HCT116 (cell line): ENCODE measurements at regions not wholly inside any gene's neighbourhood (a gene's known extent, or its start where the extent isn't known, plus 50 kb on each side); places are given as distances from the start of the nearest gene placed in this dataset.

ENCODE experiments used
- ATAC-seq: fragments of 200-7000 bp; cut with Tn5 transposase; 2 replicates; pipeline ENCODE4 v1.9.1; 2020; ENCODE audit warnings: mild to moderate bottlenecking, moderate library complexity
- BruUV-seq: library from RNA; stranded (reverse); fragments of 400-500 nt; replicated peaks from 2 replicates; lab custom pipeline; 2021; lab: Mats Ljungman, UMichigan
- CTCF ChIA-PET: fragments of 300-600 bp; sonication (Branson Sonifier 250); formaldehyde crosslinking; loops from one replicate; lab custom pipeline; 2021; ENCODE audit warnings: antibody characterized with exemption; lab: Charles Lee
- POLR2A ChIA-PET: fragments of 300-600, 350-600 bp; sonication (Branson Sonifier 250); formaldehyde crosslinking; loops from one replicate; lab custom pipeline; 2021; ENCODE audit warnings: antibody characterized with exemption; lab: Charles Lee
- RAD21 ChIA-PET, 2 experiments: fragments of 300-600 bp; sonication (Branson Sonifier 250); formaldehyde crosslinking; loops; one replicate each; lab custom pipeline; 2023; ENCODE audit warnings: low total read pairs in 2 of 2; ENCODE audit not compliant: uncharacterized antibody in 2 of 2, unreplicated experiment in 2 of 2, low non-redundant PET in 1 of 2; lab: Charles Lee
- DNase-seq: peaks from one replicate; pipeline ENCODE4 v3.0.0-alpha.2; 2010; ENCODE audit warnings: low read depth, low spot score
- H2AFZ ChIP-seq: fragments of 200-600 bp; shearing (Covaris generic), sonication (generic); 2 replicates; pipeline ENCODE4 v1.6.1; 2017; ENCODE audit warnings: low read depth, mixed run types, mixed read lengths, antibody characterized with exemption, low read length; ENCODE audit not compliant: poor library complexity, severe bottlenecking
- H3K27ac ChIP-seq: 2 replicates; pipeline ENCODE4 v1.5.1; 2012; ENCODE audit warnings: low read depth, low read length
- H3K27me3 ChIP-seq: fragments of 200-600 bp; sonication (generic); 2 replicates; pipeline ENCODE4 v1.6.1; 2016; ENCODE audit warnings: mixed run types, low read length, mixed read lengths; ENCODE audit not compliant: insufficient read depth
- H3K36me3 ChIP-seq, 2 experiments: fragments of 200-500 bp in 1 of 2; fragments of 200-600 bp in 1 of 2; sonication (Bioruptor generic) in 1 of 2; sonication (generic) in 1 of 2; 2 replicates each; pipeline versions ENCODE4 v1.5.1 to v1.6.1; 2014 to 2016; ENCODE audit warnings: low read length in 2 of 2, inconsistent platforms in 1 of 2, mixed read lengths in 1 of 2, mixed run types in 1 of 2; ENCODE audit not compliant: insufficient read depth in 2 of 2, control insufficient read depth in 1 of 2
- H3K4me1 ChIP-seq, 2 experiments: fragments of 200-600 bp in 1 of 2; sonication (generic) in 1 of 2; 2 replicates each; pipeline versions ENCODE4 v1.5.1 to v1.6.1; 2012 to 2017; ENCODE audit warnings: low read length in 2 of 2, inconsistent platforms in 1 of 2, mild to moderate bottlenecking in 1 of 2, mixed read lengths in 1 of 2, mixed run types in 1 of 2, moderate library complexity in 1 of 2; ENCODE audit not compliant: insufficient read depth in 2 of 2, control insufficient read depth in 1 of 2
- H3K4me2 ChIP-seq: fragments of 200-600 bp; sonication (generic); 2 replicates; pipeline ENCODE4 v1.6.1; 2017; ENCODE audit warnings: mixed run types, low read length, mixed read lengths
- H3K4me3 ChIP-seq, 2 experiments: fragments of 200-600 bp in 1 of 2; sonication (generic) in 1 of 2; replicated peaks in 1 of 2; 2 replicates each; pipeline ENCODE4 v1.5.1; 2011 to 2016; ENCODE audit warnings: low read length in 2 of 2, control low read depth in 1 of 2, low read depth in 1 of 2, mild to moderate bottlenecking in 1 of 2, mixed read lengths in 1 of 2, mixed run types in 1 of 2
- H3K79me2 ChIP-seq: fragments of 200-600 bp; sonication (generic); 2 replicates; pipeline ENCODE4 v1.6.1; 2017; ENCODE audit warnings: mild to moderate bottlenecking, mixed run types, low read length, moderate library complexity, mixed read lengths; ENCODE audit not compliant: insufficient read depth
- H3K9ac ChIP-seq: fragments of 200-600 bp; sonication (generic); 2 replicates; pipeline ENCODE4 v1.6.1; 2016; ENCODE audit warnings: low read length, mixed read lengths
- H3K9me2 ChIP-seq: fragments of 200-600 bp; sonication (generic), shearing (Covaris generic); 2 replicates; pipeline ENCODE4 v1.6.1; 2017; ENCODE audit warnings: mixed run types, mild to moderate bottlenecking, moderate library complexity; ENCODE audit not compliant: insufficient read depth
- H3K9me3 ChIP-seq, 2 experiments: fragments of 200-500 bp in 1 of 2; fragments of 200-600 bp in 1 of 2; sonication (Bioruptor generic) in 1 of 2; sonication (generic) in 1 of 2; 2 replicates each; pipeline ENCODE4 v1.6.1; 2014 to 2017; ENCODE audit warnings: low read length in 2 of 2, mixed read lengths in 2 of 2, inconsistent platforms in 1 of 2, low read depth in 1 of 2, mild to moderate bottlenecking in 1 of 2, mixed run types in 1 of 2, moderate library complexity in 1 of 2; ENCODE audit not compliant: control insufficient read depth in 1 of 2, insufficient read depth in 1 of 2
- H4K20me1 ChIP-seq: fragments of 200-600 bp; sonication (generic), shearing (Covaris generic); 2 replicates; pipeline ENCODE4 v1.6.1; 2017; ENCODE audit warnings: mixed run types, mild to moderate bottlenecking, moderate library complexity; ENCODE audit not compliant: insufficient read depth
- CEBPB ChIP-seq: IDR thresholded peaks from 2 replicates; pipeline ENCODE4 v1.6.1; 2012; ENCODE audit warnings: low read depth
- CTCF ChIP-seq, 3 experiments: fragments of 200-600 bp in 1 of 3; sonication (generic) in 1 of 3; IDR thresholded peaks in 2 of 3; conservative IDR thresholded peaks in 1 of 3; 2 replicates each; pipeline ENCODE4 v1.5.1; 2012 to 2017; ENCODE audit warnings: low read depth in 2 of 3, low read length in 2 of 3, antibody characterized with exemption in 1 of 3, borderline replicate concordance in 1 of 3, control low read depth in 1 of 3, mild to moderate bottlenecking in 1 of 3, mixed read lengths in 1 of 3, mixed run types in 1 of 3, moderate library complexity in 1 of 3; ENCODE audit not compliant: insufficient read depth in 1 of 3
- EGR1 ChIP-seq: IDR thresholded peaks from 2 replicates; pipeline ENCODE4 v1.6.1; 2012; ENCODE audit warnings: low read depth
- ELF1 ChIP-seq: IDR thresholded peaks from 2 replicates; pipeline ENCODE4 v1.6.1; 2012; ENCODE audit warnings: low read depth, borderline replicate concordance
- EZH2 ChIP-seq: fragments of 200-600 bp; sonication (generic); IDR thresholded peaks from 2 replicates; pipeline ENCODE4 v1.6.1; 2017; ENCODE audit warnings: antibody characterized with exemption, mixed run types
- EZH2phosphoT487 ChIP-seq: fragments of 200-600 bp; IDR thresholded peaks from 2 replicates; pipeline ENCODE4 v1.6.1; 2018; ENCODE audit warnings: antibody characterized with exemption, borderline replicate concordance
- FOSL1 ChIP-seq: IDR thresholded peaks from 2 replicates; pipeline ENCODE4 v1.6.1; 2012; ENCODE audit warnings: low read depth
- JUND ChIP-seq: IDR thresholded peaks from 2 replicates; pipeline ENCODE4 v1.6.1; 2012
- POLR2AphosphoS5 ChIP-seq: IDR thresholded peaks from 2 replicates; pipeline ENCODE4 v1.6.1; 2011; ENCODE audit warnings: mild to moderate bottlenecking, low read depth, low read length, moderate library complexity
- RAD21 ChIP-seq: IDR thresholded peaks from 2 replicates; pipeline ENCODE4 v1.6.1; 2012; ENCODE audit warnings: low read depth, mild to moderate bottlenecking
- SIN3A ChIP-seq: IDR thresholded peaks from 2 replicates; pipeline ENCODE4 v1.6.1; 2012; ENCODE audit warnings: low read depth
- SP1 ChIP-seq: IDR thresholded peaks from 2 replicates; pipeline ENCODE4 v1.6.1; 2012; ENCODE audit warnings: low read depth
- SRF ChIP-seq: IDR thresholded peaks from 2 replicates; pipeline ENCODE4 v1.6.1; 2012; ENCODE audit warnings: low read depth
- YY1 ChIP-seq: IDR thresholded peaks from 2 replicates; pipeline ENCODE4 v1.6.1; 2011; ENCODE audit warnings: low read length, low read depth, moderate library complexity, mild to moderate bottlenecking; ENCODE audit not compliant: insufficient replicate concordance; ENCODE audit errors: extremely low read depth
- ZFX ChIP-seq: fragments of 450-650 bp; IDR thresholded peaks from 2 replicates; pipeline ENCODE4 v1.6.1; 2017
- ZNF274 ChIP-seq: fragments of 200-500 bp; sonication (Bioruptor generic); IDR thresholded peaks from 2 replicates; pipeline ENCODE4 v1.6.1; 2014; ENCODE audit warnings: mild to moderate bottlenecking, low read depth, low read length, inconsistent platforms
- intact Hi-C: fragments of 100-400 bp; cut with micrococcal nuclease; formaldehyde crosslinking; loops from 2 replicates; pipeline ENCODE4 v1.10.0; 2022

- Histone ChIP-seq H3K27me3 (no peaks in the 10 kb centered on the region), H3K9me2 (no peaks in the 10 kb centered on the region), H4K20me1 (no peaks in the 10 kb centered on the region), H3K36me3 (no peaks in the 10 kb centered on the region), H2AFZ (no peak overlapping the region), H3K9me3 (no peaks in the 10 kb centered on the region), H3K4me3 (no peak overlapping the region), H3K4me2 (no peak overlapping the region), H3K9ac (no peak overlapping the region), H3K27ac (no peak overlapping the region), H3K4me1 (peaks cover 0 to 12% of the 10 kb centered on the region in 2 experiments; a peak in 2 of 4 replicates), H3K79me2 (no peaks in the 10 kb centered on the region)
- CTCF ChIA-PET = no interaction called here
- peak; percentile 40 to 88 (median 40); a peak in 4 of 6 replicates for TF ChIP-seq CTCF (IDR thresholded peaks at IDR 0.05 in 2 of 3, conservative IDR thresholded peaks at IDR 0.05 in 1 of 3; ENCODE audit: borderline replicate concordance in 1 of 3, insufficient read depth in 1 of 3, low read depth in 2 of 3, low read length in 2 of 3)
- no peak for TF ChIP-seq ELF1
- peak; percentile 92 for TF ChIP-seq RAD21
- no peak for TF ChIP-seq ZNF274
- BruUV-seq = no TSS peak
- ATAC-seq = peak; percentile 78
- intact Hi-C loops = loop anchor here (5.0 kb wide), 1 partner anchor 89 kb away; no protein-coding TSS in a partner anchor
- RAD21 ChIA-PET = no interaction called here
- DNase-seq = no peak
- POLR2A ChIA-PET = no interaction called here
These were observed 90.5 kb downstream of the NPIPB11 start for GRCh38 chr16:29315916-29316517.

- intact Hi-C loops = loop anchor here (5.0 kb wide), 1 partner anchor 88 kb away; no protein-coding TSS in a partner anchor
- no peak overlapping the region for H3K4me3 ChIP-seq
- peaks cover 0 to 12% of the 10 kb centered on the region in 2 experiments; a peak in 2 of 4 replicates for H3K4me1 ChIP-seq
- H3K9ac ChIP-seq = no peak overlapping the region
- ChIA-PET RAD21 (no interaction called here), POLR2A (no interaction called here), CTCF (no interaction called here)
- H3K27me3 ChIP-seq = no peaks in the 10 kb centered on the region
- no peak overlapping the region for H3K4me2 ChIP-seq
- DNase-seq (no peak), ATAC-seq (no peak)
- no TSS peak for BruUV-seq
- H3K79me2 ChIP-seq = no peaks in the 10 kb centered on the region
- no peak overlapping the region for H2AFZ ChIP-seq
- H3K27ac ChIP-seq = no peak overlapping the region
- H3K9me2 ChIP-seq = no peaks in the 10 kb centered on the region
- no peaks in the 10 kb centered on the region for H3K9me3 ChIP-seq
- no peaks in the 10 kb centered on the region for H4K20me1 ChIP-seq
- H3K36me3 ChIP-seq = no peaks in the 10 kb centered on the region
- TF ChIP-seq JUND = no peak
- no peak for TF ChIP-seq SIN3A
- TF ChIP-seq POLR2AphosphoS5 = no peak
- no peak for TF ChIP-seq CTCF (IDR thresholded peaks at IDR 0.05 in 2 of 3, conservative IDR thresholded peaks at IDR 0.05 in 1 of 3; ENCODE audit: borderline replicate concordance in 1 of 3, insufficient read depth in 1 of 3, low read depth in 2 of 3, low read length in 2 of 3)
- TF ChIP-seq SP1 = no peak
- TF ChIP-seq YY1 = no peak
- TF ChIP-seq EZH2phosphoT487 = no peak
- TF ChIP-seq EGR1 = no peak
- no peak for TF ChIP-seq CEBPB
- TF ChIP-seq EZH2 = no peak
- TF ChIP-seq FOSL1 = no peak
- no peak for TF ChIP-seq ELF1
- TF ChIP-seq ZFX = no peak
- TF ChIP-seq SRF = no peak
- no peak for TF ChIP-seq ZNF274
These were observed 91.5 kb downstream of the NPIPB11 start for GRCh38 chr16:29315046-29315445.
